Skeletal muscle satellite cell (primary cell): ENCODE measurements at regions not wholly inside any gene's neighbourhood (a gene's known extent, or its start where the extent isn't known, plus 50 kb on each side); places are given as distances from the start of the nearest gene placed in this dataset.

Experiments used
- H3K27me3 ChIP-seq: 2 replicates; pipeline ENCODE4 v1.7.0; 2013; ENCODE audit warnings: low read length; ENCODE audit not compliant: control insufficient read depth, insufficient read depth
- H3K36me3 ChIP-seq: 2 replicates; pipeline ENCODE4 v1.7.0; 2013; ENCODE audit warnings: mild to moderate bottlenecking, control low read depth, low read length; ENCODE audit not compliant: insufficient read depth
- H3K4me1 ChIP-seq: 2 replicates; pipeline ENCODE4 v1.7.0; 2013; ENCODE audit warnings: low read length; ENCODE audit not compliant: control insufficient read depth, insufficient read depth
- H3K4me2 ChIP-seq: 2 replicates; pipeline ENCODE4 v1.7.0; 2013; ENCODE audit warnings: mild to moderate bottlenecking, low read length
- H3K4me3 ChIP-seq: 2 replicates; pipeline ENCODE4 v1.7.0; 2013; ENCODE audit warnings: low read length
- H3K9ac ChIP-seq: 2 replicates; pipeline ENCODE4 v1.7.0; 2013; ENCODE audit warnings: mild to moderate bottlenecking, low read depth, low read length, moderate library complexity
- H3K9me3 ChIP-seq: replicated peaks from 2 replicates; pipeline ENCODE4 v1.7.0; 2013; ENCODE audit warnings: mild to moderate bottlenecking, control low read depth, low read length

- H3K4me3 ChIP-seq = no peak overlapping the region
- H3K4me2 ChIP-seq = no peak overlapping the region
- H3K27me3 ChIP-seq = no peaks in the 10 kb centered on the region
- H3K9me3 ChIP-seq = no peaks in the 10 kb centered on the region
- no peaks in the 10 kb centered on the region for H3K36me3 ChIP-seq
- H3K4me1 ChIP-seq = peaks cover 7% of the 10 kb centered on the region
- H3K9ac ChIP-seq = no peak overlapping the region
Measured at GRCh38 chr20:19945732-19946670, 71.2 kb upstream of the NAA20 start.

GRCh38 chr20:19947611-19948264 lies 69.4 kb upstream of the NAA20 start:
- no peaks in the 10 kb centered on the region for H3K27me3 ChIP-seq
- H3K4me2 ChIP-seq = no peak overlapping the region
- H3K36me3 ChIP-seq = no peaks in the 10 kb centered on the region
- H3K4me1 ChIP-seq = peaks cover 7% of the 10 kb centered on the region
- H3K4me3 ChIP-seq = no peak overlapping the region
- H3K9me3 ChIP-seq = no peaks in the 10 kb centered on the region
- H3K9ac ChIP-seq = no peak overlapping the region

- no peak overlapping the region for H3K4me3 ChIP-seq
- no peak overlapping the region for H3K9ac ChIP-seq
- peaks cover 7% of the 10 kb centered on the region for H3K4me1 ChIP-seq
- no peaks in the 10 kb centered on the region for H3K27me3 ChIP-seq
- H3K9me3 ChIP-seq = no peaks in the 10 kb centered on the region
- no peak overlapping the region for H3K4me2 ChIP-seq
- no peaks in the 10 kb centered on the region for H3K36me3 ChIP-seq
Measured at GRCh38 chr20:19949195-19949867, 67.8 kb upstream of the NAA20 start.

- Histone ChIP-seq H3K4me1 (peaks cover 4% of the 10 kb centered on the region), H3K36me3 (no peaks in the 10 kb centered on the region)
Measured at GRCh38 chr20:19950042-19950441, 67.1 kb upstream of the NAA20 start.

GRCh38 chr20:19952392-19952791 lies 64.8 kb upstream of the NAA20 start:
- H3K9me3 ChIP-seq = no peaks in the 10 kb centered on the region
- H3K36me3 ChIP-seq = no peaks in the 10 kb centered on the region
- no peak overlapping the region for H3K9ac ChIP-seq
- H3K4me2 ChIP-seq = no peak overlapping the region
- H3K4me1 ChIP-seq = no peaks in the 10 kb centered on the region
- H3K27me3 ChIP-seq = no peaks in the 10 kb centered on the region
- no peak overlapping the region for H3K4me3 ChIP-seq

More at GRCh38 chr20:19950042-19950441, 67.1 kb upstream of the NAA20 start:
- Histone ChIP-seq H3K27me3 (no peaks in the 10 kb centered on the region), H3K4me3 (no peak overlapping the region), H3K9me3 (no peaks in the 10 kb centered on the region), H3K9ac (no peak overlapping the region), H3K4me2 (no peak overlapping the region)

GRCh38 chr20:19953606-19954005 lies 63.6 kb upstream of the NAA20 start:
- no peaks in the 10 kb centered on the region for H3K36me3 ChIP-seq
- H3K9ac ChIP-seq = no peak overlapping the region
- H3K4me3 ChIP-seq = no peak overlapping the region
- H3K4me1 ChIP-seq = no peaks in the 10 kb centered on the region
- H3K27me3 ChIP-seq = no peaks in the 10 kb centered on the region
- no peaks in the 10 kb centered on the region for H3K9me3 ChIP-seq
- no peak overlapping the region for H3K4me2 ChIP-seq

- peaks cover 3% of the 10 kb centered on the region for H3K36me3 ChIP-seq
- H3K4me3 ChIP-seq = no peak overlapping the region
- H3K4me2 ChIP-seq = no peak overlapping the region
- H3K9ac ChIP-seq = no peak overlapping the region
- H3K4me1 ChIP-seq = no peaks in the 10 kb centered on the region
- no peaks in the 10 kb centered on the region for H3K9me3 ChIP-seq
- no peaks in the 10 kb centered on the region for H3K27me3 ChIP-seq
Measured at GRCh38 chr20:19956976-19957375, 60.2 kb upstream of the NAA20 start.

- H3K27me3 ChIP-seq = no peaks in the 10 kb centered on the region
- H3K4me3 ChIP-seq = no peak overlapping the region
- no peak overlapping the region for H3K9ac ChIP-seq
- no peak overlapping the region for H3K4me2 ChIP-seq
- peaks cover 3% of the 10 kb centered on the region for H3K36me3 ChIP-seq
- no peaks in the 10 kb centered on the region for H3K4me1 ChIP-seq
- H3K9me3 ChIP-seq = no peaks in the 10 kb centered on the region
Measured at GRCh38 chr20:19958219-19958618, 58.9 kb upstream of the NAA20 start.

GRCh38 chr20:19958928-19959327 lies 58.2 kb upstream of the NAA20 start:
- Histone ChIP-seq H3K9ac (no peak overlapping the region), H3K4me3 (no peak overlapping the region), H3K4me2 (no peak overlapping the region), H3K36me3 (peaks cover 3% of the 10 kb centered on the region), H3K27me3 (no peaks in the 10 kb centered on the region), H3K4me1 (peaks cover under 1% of the 10 kb centered on the region), H3K9me3 (no peaks in the 10 kb centered on the region)

GRCh38 chr20:19960745-19961144 lies 56.4 kb upstream of the NAA20 start:
- peaks cover 12% of the 10 kb centered on the region for H3K4me1 ChIP-seq
- no peak overlapping the region for H3K9ac ChIP-seq
- H3K36me3 ChIP-seq = peaks cover 3% of the 10 kb centered on the region
- H3K4me2 ChIP-seq = no peak overlapping the region
- H3K27me3 ChIP-seq = no peaks in the 10 kb centered on the region
- no peak overlapping the region for H3K4me3 ChIP-seq
- no peaks in the 10 kb centered on the region for H3K9me3 ChIP-seq

- Histone ChIP-seq H3K9ac (no peak overlapping the region), H3K27me3 (no peaks in the 10 kb centered on the region), H3K36me3 (peaks cover 3% of the 10 kb centered on the region), H3K9me3 (no peaks in the 10 kb centered on the region), H3K4me3 (no peak overlapping the region), H3K4me2 (no peak overlapping the region), H3K4me1 (peaks cover 12% of the 10 kb centered on the region)
Measured at GRCh38 chr20:19961293-19961692, 55.9 kb upstream of the NAA20 start.
